Endodermal cell (in vitro differentiated cells): ENCODE measurements at regions not wholly inside any gene's neighbourhood (a gene's known extent, or its start where the extent isn't known, plus 50 kb on each side); places are given as distances from the start of the nearest gene placed in this dataset.
"Not testable (repeated sequence)": the region's sequence is repeated elsewhere in the genome, so short reads cannot be mapped to it uniquely, and the experiment has no call there.

Source experiments
- DNase-seq: peaks from one replicate; pipeline ENCODE4 v3.0.0-alpha.2; 2017
- H3K27ac ChIP-seq: 2 replicates; pipeline ENCODE4 v1.5.1; 2013; ENCODE audit warnings: mild to moderate bottlenecking, low read depth, low read length, moderate library complexity
- H3K27me3 ChIP-seq: 2 replicates; pipeline ENCODE4 v1.6.1; 2013; ENCODE audit warnings: mild to moderate bottlenecking, low read length, moderate library complexity; ENCODE audit not compliant: insufficient read depth, control insufficient read depth, poor library complexity, severe bottlenecking
- H3K36me3 ChIP-seq: 2 replicates; pipeline ENCODE4 v1.7.0; 2013; ENCODE audit warnings: mild to moderate bottlenecking, low read length, moderate library complexity; ENCODE audit not compliant: control insufficient read depth, insufficient read depth
- H3K4me1 ChIP-seq: one replicate; pipeline ENCODE4 v1.7.0; 2013; ENCODE audit warnings: low read length; ENCODE audit not compliant: control insufficient read depth, insufficient read depth
- H3K4me3 ChIP-seq: 2 replicates; pipeline ENCODE4 v1.5.1; 2013; ENCODE audit warnings: mild to moderate bottlenecking, low read length, moderate library complexity
- H3K9ac ChIP-seq: 2 replicates; pipeline ENCODE4 v1.6.1; 2013; ENCODE audit warnings: mild to moderate bottlenecking, low read length, moderate library complexity; ENCODE audit not compliant: poor library complexity, severe bottlenecking; ENCODE audit errors: extremely low read depth
- H3K9me3 ChIP-seq: 2 replicates; pipeline ENCODE4 v1.6.1; 2013; ENCODE audit warnings: mild to moderate bottlenecking, low read length, moderate library complexity; ENCODE audit not compliant: control insufficient read depth
- H3K27ac Mint-ChIP-seq: 2 replicates; pipeline ENCODE4 v1.8.0; 2020; ENCODE audit warnings: mixed read lengths
- H3K27me3 Mint-ChIP-seq: 2 replicates; pipeline ENCODE4 v1.8.0; 2021; ENCODE audit warnings: mild to moderate bottlenecking, mixed read lengths; ENCODE audit not compliant: insufficient read depth
- H3K36me3 Mint-ChIP-seq: 2 replicates; pipeline ENCODE4 v1.8.0; 2020; ENCODE audit warnings: low read depth, mixed read lengths
- H3K4me1 Mint-ChIP-seq: 2 replicates; pipeline ENCODE4 v1.8.0; 2020; ENCODE audit warnings: mixed read lengths
- H3K4me3 Mint-ChIP-seq: 2 replicates; pipeline ENCODE4 v1.8.0; 2020; ENCODE audit warnings: mild to moderate bottlenecking, moderate library complexity, mixed read lengths
- H3K9me3 Mint-ChIP-seq: 2 replicates; pipeline ENCODE4 v1.8.0; 2020; ENCODE audit warnings: mild to moderate bottlenecking, mixed read lengths
- WGBS, 2 experiments: methylation state at CpG; one replicate each; pipeline versions ENCODE4 v1.1.5 to v1.1.7; 2013; ENCODE audit warnings: missing lambda C conversion rate in 2 of 2, mixed read lengths in 1 of 2; ENCODE audit not compliant: insufficient coverage in 1 of 2, insufficient read length in 1 of 2; 5-methylcytosine and 5-hydroxymethylcytosine counted together
- TF ChIP-seq, protein P1 (sequence below): fragments of 200-600 bp; sonication (generic); conservative IDR thresholded peaks from 2 replicates; pipeline ENCODE4 v1.5.0; 2021; ENCODE audit warnings: antibody characterized with exemption, mild to moderate bottlenecking

DNA sequence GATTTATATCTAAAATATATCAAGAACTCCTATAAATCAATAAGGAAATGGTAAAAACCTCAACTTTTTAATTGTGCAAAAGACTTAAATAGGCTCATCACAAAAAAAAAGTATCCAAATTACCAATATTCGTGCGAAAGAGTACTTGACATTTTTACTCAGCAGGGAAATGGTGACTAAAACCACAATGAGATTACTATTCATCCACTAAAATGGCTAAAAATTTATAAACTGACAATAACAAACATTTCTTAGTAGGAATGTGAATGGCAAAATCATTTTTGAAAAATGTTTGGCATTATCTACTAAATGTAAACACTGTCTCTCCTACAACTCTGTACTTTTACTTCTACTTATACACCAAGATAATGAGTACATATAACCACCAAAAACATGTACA is 184.8 kb upstream of the RND3 start:
- Histone ChIP-seq H3K36me3 (no peaks in the 10 kb centered on the region), H3K4me3 (no peak overlapping the region), H3K9me3 (no peaks in the 10 kb centered on the region), H3K4me1 (peaks cover 6% of the 10 kb centered on the region), H3K27ac (no peak overlapping the region), H3K9ac (no peak overlapping the region), H3K27me3 (no peaks in the 10 kb centered on the region)
- TF ChIP-seq, protein P1, sequence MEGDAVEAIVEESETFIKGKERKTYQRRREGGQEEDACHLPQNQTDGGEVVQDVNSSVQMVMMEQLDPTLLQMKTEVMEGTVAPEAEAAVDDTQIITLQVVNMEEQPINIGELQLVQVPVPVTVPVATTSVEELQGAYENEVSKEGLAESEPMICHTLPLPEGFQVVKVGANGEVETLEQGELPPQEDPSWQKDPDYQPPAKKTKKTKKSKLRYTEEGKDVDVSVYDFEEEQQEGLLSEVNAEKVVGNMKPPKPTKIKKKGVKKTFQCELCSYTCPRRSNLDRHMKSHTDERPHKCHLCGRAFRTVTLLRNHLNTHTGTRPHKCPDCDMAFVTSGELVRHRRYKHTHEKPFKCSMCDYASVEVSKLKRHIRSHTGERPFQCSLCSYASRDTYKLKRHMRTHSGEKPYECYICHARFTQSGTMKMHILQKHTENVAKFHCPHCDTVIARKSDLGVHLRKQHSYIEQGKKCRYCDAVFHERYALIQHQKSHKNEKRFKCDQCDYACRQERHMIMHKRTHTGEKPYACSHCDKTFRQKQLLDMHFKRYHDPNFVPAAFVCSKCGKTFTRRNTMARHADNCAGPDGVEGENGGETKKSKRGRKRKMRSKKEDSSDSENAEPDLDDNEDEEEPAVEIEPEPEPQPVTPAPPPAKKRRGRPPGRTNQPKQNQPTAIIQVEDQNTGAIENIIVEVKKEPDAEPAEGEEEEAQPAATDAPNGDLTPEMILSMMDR = no peak
- WGBS, 2 experiments = 85 to 91% methylated on average over 2 of the region's 2 CpGs
- no peak for DNase-seq
- H3K4me3 Mint-ChIP-seq = no peak overlapping the region
- peaks cover under 1% of the 10 kb centered on the region for H3K36me3 Mint-ChIP-seq
- H3K9me3 Mint-ChIP-seq = peaks cover 2% of the 10 kb centered on the region
- H3K4me1 Mint-ChIP-seq = peaks cover 15% of the 10 kb centered on the region
- H3K27ac Mint-ChIP-seq = no peak overlapping the region
- no peaks in the 10 kb centered on the region for H3K27me3 Mint-ChIP-seq

- TF ChIP-seq, protein P1 = no peak
- no peak overlapping the region for H3K9ac ChIP-seq
- no peak for DNase-seq
- no peaks in the 10 kb centered on the region for H3K27me3 ChIP-seq
- Mint-ChIP-seq H3K36me3 (peaks cover 2% of the 10 kb centered on the region), H3K27ac (no peak overlapping the region), H3K4me3 (no peak overlapping the region), H3K4me1 (no peaks in the 10 kb centered on the region), H3K27me3 (no peaks in the 10 kb centered on the region), H3K9me3 (peaks cover 5% of the 10 kb centered on the region)
- 78% methylated on average over 3 of the region's 3 CpGs; no CpG with 5 or more reads in 1 of the 2 experiments for WGBS, 2 experiments
- H3K36me3 ChIP-seq = no peaks in the 10 kb centered on the region
- no peak overlapping the region for H3K27ac ChIP-seq
- no peaks in the 10 kb centered on the region for H3K9me3 ChIP-seq
- no peaks in the 10 kb centered on the region for H3K4me1 ChIP-seq
- H3K4me3 ChIP-seq = no peak overlapping the region
These were observed 182.0 kb upstream of the RND3 start for GRCh38 chr2:150669492-150669891.

DNA sequence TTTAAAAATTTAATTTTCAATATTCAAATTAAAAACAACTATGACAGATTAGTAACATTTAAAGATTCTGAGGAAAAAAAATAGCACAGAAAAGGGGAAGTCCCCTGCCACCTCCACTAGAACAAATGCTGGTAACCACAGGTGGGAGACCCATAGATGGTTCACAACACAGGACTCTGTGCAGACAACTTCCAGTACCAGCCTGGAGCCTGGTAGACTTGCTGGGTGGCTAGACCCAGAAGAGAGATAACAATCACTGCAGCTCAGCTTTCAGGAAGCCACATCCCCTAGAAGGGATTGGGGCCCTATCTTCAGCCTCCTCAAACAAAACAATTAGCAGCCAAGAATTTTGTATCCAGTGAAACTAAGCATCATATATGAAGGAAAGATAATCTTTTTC is 179.6 kb upstream of the RND3 start:
- H3K36me3 Mint-ChIP-seq, H3K36me3 ChIP-seq, H3K27ac ChIP-seq, H3K27ac Mint-ChIP-seq, H3K4me3 Mint-ChIP-seq, H3K4me1 Mint-ChIP-seq, H3K4me3 ChIP-seq, H3K9me3 ChIP-seq, H3K4me1 ChIP-seq, H3K27me3 Mint-ChIP-seq, H3K9ac ChIP-seq, DNase-seq, H3K27me3 ChIP-seq: not testable (repeated sequence)
- peaks cover 18% of the 10 kb centered on the region for H3K9me3 Mint-ChIP-seq

DNA sequence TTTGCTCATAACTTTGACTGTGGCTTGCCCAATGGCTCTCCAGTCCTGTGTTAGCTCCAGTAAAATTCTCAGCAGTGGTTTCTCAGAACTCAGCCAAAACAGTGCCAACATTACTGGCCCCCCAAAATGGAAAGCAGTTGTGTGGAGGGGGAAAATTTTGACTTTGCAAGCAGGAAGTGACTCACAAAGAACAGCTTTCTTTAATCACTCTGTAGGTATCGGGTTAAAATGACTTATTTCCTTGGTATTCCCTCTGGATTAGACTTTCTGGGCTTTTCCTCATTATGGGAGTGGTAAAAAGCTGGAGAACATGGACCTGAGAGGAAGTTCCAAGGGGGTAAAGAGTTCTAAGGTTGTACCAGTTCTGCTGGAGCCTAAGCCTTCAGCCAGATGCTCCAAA is 175.7 kb upstream of the RND3 start:
- 90 to 93% methylated on average over 1 of the region's 1 CpG for WGBS, 2 experiments
- Mint-ChIP-seq H3K27ac (no peak overlapping the region), H3K27me3 (no peaks in the 10 kb centered on the region), H3K36me3 (peaks cover 15% of the 10 kb centered on the region), H3K4me1 (no peaks in the 10 kb centered on the region), H3K4me3 (no peak overlapping the region), H3K9me3 (peaks cover 38% of the 10 kb centered on the region)
- Histone ChIP-seq H3K4me3 (no peak overlapping the region), H3K4me1 (no peaks in the 10 kb centered on the region), H3K36me3 (no peaks in the 10 kb centered on the region), H3K9me3 (peaks cover 15% of the 10 kb centered on the region), H3K27ac (no peak overlapping the region), H3K9ac (no peak overlapping the region), H3K27me3 (no peaks in the 10 kb centered on the region)
- no peak for DNase-seq
- TF ChIP-seq, protein P1 = no peak
